ENCODE measurements at regions not wholly inside any gene's neighbourhood (a gene's known extent, or its start where the extent isn't known, plus 50 kb on each side); places are given as distances from the start of the nearest gene placed in this dataset.
"Not testable (repeated sequence)": the region's sequence is repeated elsewhere in the genome, so short reads cannot be mapped to it uniquely, and the experiment has no call there.

DNA sequence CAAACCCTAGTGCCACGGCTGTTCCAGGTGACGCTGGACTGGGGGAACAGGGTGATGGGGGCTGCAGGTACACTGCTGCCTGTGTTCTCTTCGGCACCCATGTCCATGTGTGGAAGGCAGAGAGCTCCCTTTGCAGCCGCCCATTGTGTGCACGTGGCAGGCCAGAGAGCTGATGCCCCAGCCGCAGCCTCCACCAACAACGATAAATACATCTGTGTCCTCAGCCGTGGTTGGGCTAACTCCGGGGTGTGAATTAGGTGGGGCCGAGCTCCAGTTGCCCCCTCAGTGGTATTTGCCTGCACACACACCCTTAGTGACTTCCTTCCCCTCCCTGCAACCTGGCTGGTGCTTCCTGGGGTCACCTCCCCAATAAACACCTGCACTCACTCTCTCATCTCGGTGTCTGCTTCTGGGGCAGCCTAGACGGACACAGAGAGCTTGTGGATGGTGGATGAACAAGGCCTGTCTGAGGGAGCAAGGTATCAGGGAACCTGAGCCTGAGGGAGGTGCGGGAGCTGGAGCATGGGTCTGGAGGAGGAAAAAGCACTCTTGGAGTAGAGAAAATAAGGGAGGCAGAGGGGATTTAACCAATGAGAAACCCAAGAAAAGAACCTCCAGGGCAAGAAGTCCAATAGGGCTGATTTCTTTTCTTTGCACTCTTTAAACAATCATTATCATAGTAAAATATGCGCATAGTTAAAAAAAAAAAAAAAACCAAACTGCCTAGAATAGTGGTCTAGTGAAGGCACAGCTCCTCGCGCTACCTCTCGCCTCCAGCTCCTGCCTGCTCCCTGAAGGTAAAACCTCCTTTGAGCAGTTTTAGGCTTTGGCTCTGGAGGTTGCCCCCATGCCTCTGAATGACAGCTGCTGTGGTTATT lies 112.6 kb downstream of the ZNF664 start:
- ATAC-seq (ENCODE audit: low read depth): no peak
- Histone ChIP-seq H3K4me3 (ENCODE audit: severe bottlenecking) (no peak overlapping the region), H3K27ac (ENCODE audit: poor library complexity, severe bottlenecking) (no peak overlapping the region), H3K4me1 (ENCODE audit: insufficient read depth, poor library complexity, severe bottlenecking) (no peaks in the 10 kb centered on the region), H3K27me3 (ENCODE audit: insufficient read depth, poor library complexity, severe bottlenecking) (no peaks in the 10 kb centered on the region), H3K36me3 (ENCODE audit: low read depth) (no peaks in the 10 kb centered on the region), H3K9me3 (ENCODE audit: severe bottlenecking) (no peaks in the 10 kb centered on the region)
- DNase-seq (ENCODE audit: low spot score): no peak
- TF ChIP-seq, protein P1, sequence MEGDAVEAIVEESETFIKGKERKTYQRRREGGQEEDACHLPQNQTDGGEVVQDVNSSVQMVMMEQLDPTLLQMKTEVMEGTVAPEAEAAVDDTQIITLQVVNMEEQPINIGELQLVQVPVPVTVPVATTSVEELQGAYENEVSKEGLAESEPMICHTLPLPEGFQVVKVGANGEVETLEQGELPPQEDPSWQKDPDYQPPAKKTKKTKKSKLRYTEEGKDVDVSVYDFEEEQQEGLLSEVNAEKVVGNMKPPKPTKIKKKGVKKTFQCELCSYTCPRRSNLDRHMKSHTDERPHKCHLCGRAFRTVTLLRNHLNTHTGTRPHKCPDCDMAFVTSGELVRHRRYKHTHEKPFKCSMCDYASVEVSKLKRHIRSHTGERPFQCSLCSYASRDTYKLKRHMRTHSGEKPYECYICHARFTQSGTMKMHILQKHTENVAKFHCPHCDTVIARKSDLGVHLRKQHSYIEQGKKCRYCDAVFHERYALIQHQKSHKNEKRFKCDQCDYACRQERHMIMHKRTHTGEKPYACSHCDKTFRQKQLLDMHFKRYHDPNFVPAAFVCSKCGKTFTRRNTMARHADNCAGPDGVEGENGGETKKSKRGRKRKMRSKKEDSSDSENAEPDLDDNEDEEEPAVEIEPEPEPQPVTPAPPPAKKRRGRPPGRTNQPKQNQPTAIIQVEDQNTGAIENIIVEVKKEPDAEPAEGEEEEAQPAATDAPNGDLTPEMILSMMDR (IDR thresholded peaks at IDR 0.05; ENCODE audit: poor library complexity, severe bottlenecking): no peak

DNA sequence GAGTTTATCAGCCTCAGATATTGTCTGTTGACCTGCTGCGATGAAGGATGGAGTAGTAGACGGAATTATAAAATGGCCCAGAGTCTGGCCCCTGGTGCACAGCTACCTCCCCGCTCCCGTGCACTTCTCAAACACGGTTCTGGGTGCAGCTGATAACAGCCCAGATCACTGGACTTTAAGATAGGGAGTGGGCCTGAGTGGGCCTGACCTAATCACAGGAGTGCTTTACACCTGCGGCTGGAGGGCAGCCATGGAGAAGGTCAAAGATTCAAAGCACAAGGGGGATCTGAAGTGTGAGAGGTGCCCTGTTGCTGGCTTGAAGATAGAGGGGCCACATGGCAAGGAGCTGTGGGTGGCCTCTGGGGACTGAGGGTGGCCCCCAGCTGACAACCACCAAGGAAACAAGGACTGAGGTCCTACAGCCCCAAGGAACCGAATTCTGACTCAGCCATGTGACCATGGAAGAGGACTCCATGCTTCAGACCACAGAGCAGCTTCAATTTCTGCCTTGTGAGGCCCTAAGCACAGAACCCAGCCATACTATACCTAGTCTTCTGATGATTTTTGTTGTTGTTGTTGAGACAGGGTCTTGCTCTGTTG lies 113.4 kb downstream of the ZNF664 start:
- TF ChIP-seq, protein P1 (IDR thresholded peaks at IDR 0.05; ENCODE audit: poor library complexity, severe bottlenecking): no peak
- Histone ChIP-seq H3K27ac (ENCODE audit: poor library complexity, severe bottlenecking) (no peak overlapping the region), H3K27me3 (ENCODE audit: insufficient read depth, poor library complexity, severe bottlenecking) (no peaks in the 10 kb centered on the region), H3K9me3 (ENCODE audit: severe bottlenecking) (no peaks in the 10 kb centered on the region), H3K4me1 (ENCODE audit: insufficient read depth, poor library complexity, severe bottlenecking) (no peaks in the 10 kb centered on the region), H3K4me3 (ENCODE audit: severe bottlenecking) (no peak overlapping the region), H3K36me3 (ENCODE audit: low read depth) (no peaks in the 10 kb centered on the region)
- no peak for ATAC-seq (ENCODE audit: low read depth)
- DNase-seq (ENCODE audit: low spot score): no peak

DNA sequence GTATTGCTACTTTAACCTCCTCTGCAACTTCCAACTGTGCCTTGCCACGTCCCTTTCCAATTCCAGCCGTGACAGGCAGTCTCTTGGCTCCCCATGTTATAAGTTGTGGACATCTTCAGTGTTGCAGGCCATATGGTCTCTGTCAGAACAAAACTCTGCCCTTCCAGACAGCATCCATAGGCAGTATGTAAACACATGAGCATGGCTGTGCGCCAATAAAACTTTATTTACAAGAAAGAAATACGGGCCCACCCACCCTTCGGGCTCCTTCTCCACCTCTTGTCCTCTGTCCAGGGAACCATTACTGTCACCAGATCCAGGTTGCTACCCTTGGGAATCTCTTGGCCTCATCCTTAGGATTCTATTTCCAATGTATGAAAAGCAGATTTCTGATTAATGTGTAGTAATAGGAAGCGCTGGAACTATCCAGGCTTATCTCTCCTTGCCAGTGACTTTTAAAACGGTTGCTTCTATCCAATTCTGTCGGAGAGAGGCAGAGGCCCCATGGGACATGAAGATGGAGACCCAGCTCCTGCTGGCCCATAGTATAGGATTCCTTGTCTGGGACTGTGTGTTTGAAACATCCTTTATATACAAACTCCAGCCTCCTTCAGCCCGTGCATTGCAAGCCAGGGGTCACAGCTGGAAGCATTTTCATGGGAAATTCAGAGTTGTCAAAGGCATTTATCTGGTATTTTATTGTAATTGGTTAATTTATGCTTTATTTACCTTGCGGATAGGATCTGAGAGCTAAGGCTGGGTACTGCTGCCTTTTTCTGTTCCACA lies 114.4 kb downstream of the ZNF664 start:
- Histone ChIP-seq H3K27me3 (ENCODE audit: insufficient read depth, poor library complexity, severe bottlenecking) (no peaks in the 10 kb centered on the region), H3K4me3 (ENCODE audit: severe bottlenecking) (no peak overlapping the region), H3K27ac (ENCODE audit: poor library complexity, severe bottlenecking) (no peak overlapping the region), H3K4me1 (ENCODE audit: insufficient read depth, poor library complexity, severe bottlenecking) (no peaks in the 10 kb centered on the region), H3K9me3 (ENCODE audit: severe bottlenecking) (no peaks in the 10 kb centered on the region), H3K36me3 (ENCODE audit: low read depth) (no peaks in the 10 kb centered on the region)
- ATAC-seq (ENCODE audit: low read depth) (no peak), DNase-seq (ENCODE audit: low spot score) (no peak)
- TF ChIP-seq, protein P1 (IDR thresholded peaks at IDR 0.05; ENCODE audit: poor library complexity, severe bottlenecking): no peak

DNA sequence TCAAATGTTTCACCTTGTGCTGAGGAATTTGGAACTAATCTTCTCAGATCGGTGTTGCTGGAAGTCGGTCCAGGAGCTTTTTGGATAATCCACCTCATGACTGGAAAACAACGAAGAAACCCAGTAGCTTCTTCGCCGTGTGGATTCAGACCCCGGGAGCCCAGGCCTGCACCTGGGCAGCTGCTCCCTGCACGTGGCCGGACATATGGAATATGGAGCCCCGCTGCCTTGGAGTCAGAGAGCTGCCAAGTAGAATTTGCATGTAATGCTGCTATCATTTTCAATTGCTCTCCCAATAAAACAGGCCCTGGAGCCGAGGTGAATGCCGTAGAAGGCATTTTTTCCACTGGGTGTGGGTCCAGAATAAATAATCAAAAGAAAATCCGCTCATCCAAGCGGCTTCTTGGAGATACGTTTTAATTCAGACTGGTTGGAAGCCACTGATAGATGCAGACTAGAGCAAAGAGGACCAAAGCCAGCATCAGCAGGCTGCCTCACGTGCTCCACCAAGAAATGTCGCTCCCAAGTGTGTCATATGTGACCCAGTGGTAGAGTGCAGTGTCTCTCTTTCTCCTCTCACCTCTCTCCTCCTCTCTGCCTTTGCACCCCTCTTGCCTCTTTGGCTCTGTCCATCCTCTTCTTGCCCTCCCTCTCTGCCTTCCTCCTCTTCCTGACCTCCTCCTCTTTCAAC lies 115.3 kb downstream of the ZNF664 start:
- ATAC-seq (ENCODE audit: low read depth) (no peak), DNase-seq (ENCODE audit: low spot score) (no peak)
- H3K9me3 ChIP-seq (ENCODE audit: severe bottlenecking): no peaks in the 10 kb centered on the region
- no peaks in the 10 kb centered on the region for H3K4me1 ChIP-seq (ENCODE audit: insufficient read depth, poor library complexity, severe bottlenecking)
- TF ChIP-seq, protein P1 (IDR thresholded peaks at IDR 0.05; ENCODE audit: poor library complexity, severe bottlenecking): no peak
- no peak overlapping the region for H3K4me3 ChIP-seq (ENCODE audit: severe bottlenecking)
- H3K27me3 ChIP-seq (ENCODE audit: insufficient read depth, poor library complexity, severe bottlenecking): no peaks in the 10 kb centered on the region
- H3K36me3 ChIP-seq (ENCODE audit: low read depth): no peaks in the 10 kb centered on the region
- no peak overlapping the region for H3K27ac ChIP-seq (ENCODE audit: poor library complexity, severe bottlenecking)

DNA sequence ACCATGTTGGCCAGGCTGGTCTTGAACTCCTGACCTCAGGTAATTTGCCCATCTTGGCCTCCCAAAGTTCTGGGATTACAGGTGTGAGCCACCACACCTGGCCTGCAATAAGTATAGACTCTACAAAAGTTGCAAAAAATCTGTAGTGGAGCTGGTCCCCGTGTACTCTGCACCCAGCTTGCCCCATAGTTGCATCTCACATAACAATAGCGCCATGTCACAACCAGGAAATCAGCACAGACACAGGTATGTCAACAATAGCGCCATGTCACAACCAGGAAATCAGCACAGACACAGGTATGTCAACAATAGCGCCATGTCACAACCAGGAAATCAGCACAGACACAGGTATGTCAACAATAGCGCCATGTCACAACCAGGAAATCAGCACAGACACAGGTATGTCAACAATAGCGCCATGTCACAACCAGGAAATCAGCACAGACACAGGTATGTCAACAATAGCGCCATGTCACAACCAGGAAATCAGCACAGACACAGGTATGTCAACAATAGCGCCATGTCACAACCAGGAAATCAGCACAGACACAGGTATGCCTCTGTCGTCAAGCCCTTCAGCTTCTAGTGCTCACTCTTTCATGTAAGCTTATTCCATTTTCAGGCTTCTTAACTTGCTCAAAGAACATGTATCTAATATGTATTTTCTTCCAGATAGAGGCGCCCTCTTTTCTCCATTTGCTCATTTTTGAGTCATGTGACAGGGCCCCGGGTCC lies 116.3 kb downstream of the ZNF664 start:
- not testable (repeated sequence) for H3K27ac ChIP-seq (ENCODE audit: poor library complexity, severe bottlenecking); DNase-seq (ENCODE audit: low spot score); H3K4me3 ChIP-seq (ENCODE audit: severe bottlenecking); H3K27me3 ChIP-seq (ENCODE audit: insufficient read depth, poor library complexity, severe bottlenecking); H3K4me1 ChIP-seq (ENCODE audit: insufficient read depth, poor library complexity, severe bottlenecking); ATAC-seq (ENCODE audit: low read depth); H3K36me3 ChIP-seq (ENCODE audit: low read depth); H3K9me3 ChIP-seq (ENCODE audit: severe bottlenecking)

Data from RWPE2 (cell line).